G401 (cell line): ENCODE measurements at regions not wholly inside any gene's neighbourhood (a gene's known extent, or its start where the extent isn't known, plus 50 kb on each side); places are given as distances from the start of the nearest gene placed in this dataset.

Experiments
- DNase-seq: peaks from one replicate; pipeline ENCODE4 v3.0.0-alpha.2; 2015; ENCODE audit warnings: low spot score
- in situ Hi-C: cut with HindIII; loops from 2 replicates; pipeline ENCODE4 v1.10.0; 2016; ENCODE audit warnings: low sequenced_read_pairs, mixed read lengths

DNA sequence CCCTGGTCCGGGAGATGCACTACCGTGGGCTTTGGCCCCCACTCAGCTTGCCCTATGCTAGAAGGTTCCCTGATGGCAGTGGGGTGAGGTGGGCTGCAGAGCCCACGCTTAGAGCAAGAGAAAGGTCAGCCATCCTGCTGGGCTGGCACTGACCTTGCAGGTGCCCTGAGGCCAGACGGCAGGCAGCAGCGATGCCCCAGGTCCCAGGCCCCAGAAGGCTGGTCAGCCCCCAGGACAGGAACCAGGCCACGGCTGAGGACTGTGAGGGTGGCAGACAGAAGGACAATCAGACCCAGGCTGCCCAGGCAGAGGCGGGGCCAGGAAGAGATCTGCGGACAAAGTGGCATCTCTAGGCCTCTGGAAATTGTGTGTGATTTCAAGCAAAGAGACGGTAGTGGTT, 231.7 kb downstream of the CTTN start:
- no peak for DNase-seq
- in situ Hi-C loops = no loop called here

DNA sequence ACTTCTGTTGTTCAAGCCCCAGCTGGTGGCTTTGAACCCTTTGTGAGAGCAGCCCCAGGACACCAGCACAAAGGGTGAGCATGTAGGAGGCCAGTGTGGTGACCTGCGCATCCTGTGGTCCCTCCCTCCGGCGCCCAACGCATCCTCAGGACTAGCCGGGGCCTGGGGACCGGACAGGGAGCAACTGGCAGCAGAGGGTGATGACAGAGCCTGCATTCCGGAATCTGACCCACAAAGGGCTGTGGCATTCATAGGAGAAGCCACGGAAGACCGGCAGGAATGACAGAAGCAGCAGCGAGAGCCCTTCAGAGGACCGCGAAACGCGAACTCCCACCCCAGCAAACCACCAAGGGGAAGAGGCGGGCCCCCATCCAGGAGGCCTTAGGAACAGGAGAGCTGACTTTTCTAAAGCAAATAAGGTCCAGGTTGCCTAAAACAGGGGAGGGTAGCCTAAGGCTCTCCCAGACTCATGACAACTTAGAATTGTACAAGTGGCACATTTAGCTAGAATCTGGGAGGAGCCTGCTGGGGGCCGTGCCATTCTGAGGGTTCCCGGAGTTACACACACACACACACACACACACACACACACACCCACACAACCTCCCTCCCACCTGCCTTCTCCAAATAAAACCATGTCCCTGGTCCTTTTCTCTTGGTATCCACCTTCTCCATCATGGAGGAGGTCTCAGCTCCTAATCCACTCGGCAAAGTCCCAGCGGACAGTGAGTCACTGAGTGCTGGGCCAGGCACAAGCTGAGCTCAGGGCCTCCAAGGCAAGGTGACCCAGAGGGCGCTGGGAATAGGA, 232.7 kb downstream of the CTTN start:
- DNase-seq = no peak
- in situ Hi-C loops = no loop called here

DNA sequence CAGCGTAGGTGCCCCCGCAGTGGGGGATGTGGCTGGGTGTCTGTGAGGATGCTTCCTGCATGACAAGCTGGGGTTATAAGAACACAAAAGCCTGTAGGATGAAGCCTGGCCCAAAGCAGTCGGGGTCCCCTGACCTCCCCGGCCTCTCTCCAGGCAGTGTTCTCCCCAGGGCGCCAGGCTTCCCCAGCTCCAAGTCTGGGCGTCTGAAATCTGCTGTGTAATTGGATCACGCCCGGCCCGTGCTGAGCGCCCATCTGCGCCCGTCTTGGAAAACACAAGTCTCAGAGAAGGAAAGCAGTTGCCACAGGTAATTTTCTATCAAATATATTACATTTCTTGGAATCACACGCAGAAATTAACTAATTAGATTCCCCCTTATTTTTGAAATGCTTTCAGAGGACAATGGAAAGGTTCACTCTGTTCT, 233.3 kb downstream of the CTTN start:
- peak; percentile 62 for DNase-seq
- in situ Hi-C loops = no loop called here

DNA sequence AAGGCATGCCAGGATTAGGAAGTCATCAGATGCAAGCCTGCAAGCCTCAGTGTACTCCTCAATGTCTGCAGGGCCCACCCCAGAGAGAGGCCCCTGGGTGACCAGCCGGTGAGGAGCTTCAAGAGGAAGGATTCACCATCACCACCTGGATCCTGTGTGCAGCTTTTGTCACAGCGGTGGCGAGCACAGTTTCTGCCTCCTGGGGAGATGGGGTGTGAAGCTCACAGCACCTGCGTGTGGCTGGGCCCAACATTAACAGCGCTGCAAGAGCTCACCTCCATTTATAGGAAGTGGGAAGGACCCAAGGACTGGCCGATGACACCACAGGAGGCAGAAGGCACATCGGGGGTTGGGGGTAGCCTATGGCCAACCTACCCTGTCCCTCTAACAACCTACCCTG, 235.3 kb downstream of the CTTN start:
- in situ Hi-C loops = no loop called here
- DNase-seq = no peak

DNA sequence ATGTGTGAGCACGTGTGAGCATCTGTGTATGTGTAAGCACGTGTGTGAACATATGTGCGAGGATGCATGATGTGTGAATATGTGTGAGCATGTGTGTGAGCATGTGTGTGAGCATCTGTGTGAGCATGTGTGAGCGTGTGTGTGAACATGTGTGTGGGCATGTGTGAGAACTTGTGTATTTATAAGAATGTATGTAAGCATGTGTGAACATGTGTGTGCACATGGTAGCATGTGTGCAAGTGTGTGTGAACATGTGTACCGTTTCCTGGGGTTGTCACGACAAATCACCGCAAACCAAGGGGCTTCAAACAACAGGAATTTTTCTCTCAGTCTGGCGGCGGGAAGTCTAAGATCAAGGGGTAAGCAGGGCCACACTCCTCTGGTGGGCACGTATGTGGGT, 238.3 kb downstream of the CTTN start:
- no peak for DNase-seq
- in situ Hi-C loops = no loop called here

DNA sequence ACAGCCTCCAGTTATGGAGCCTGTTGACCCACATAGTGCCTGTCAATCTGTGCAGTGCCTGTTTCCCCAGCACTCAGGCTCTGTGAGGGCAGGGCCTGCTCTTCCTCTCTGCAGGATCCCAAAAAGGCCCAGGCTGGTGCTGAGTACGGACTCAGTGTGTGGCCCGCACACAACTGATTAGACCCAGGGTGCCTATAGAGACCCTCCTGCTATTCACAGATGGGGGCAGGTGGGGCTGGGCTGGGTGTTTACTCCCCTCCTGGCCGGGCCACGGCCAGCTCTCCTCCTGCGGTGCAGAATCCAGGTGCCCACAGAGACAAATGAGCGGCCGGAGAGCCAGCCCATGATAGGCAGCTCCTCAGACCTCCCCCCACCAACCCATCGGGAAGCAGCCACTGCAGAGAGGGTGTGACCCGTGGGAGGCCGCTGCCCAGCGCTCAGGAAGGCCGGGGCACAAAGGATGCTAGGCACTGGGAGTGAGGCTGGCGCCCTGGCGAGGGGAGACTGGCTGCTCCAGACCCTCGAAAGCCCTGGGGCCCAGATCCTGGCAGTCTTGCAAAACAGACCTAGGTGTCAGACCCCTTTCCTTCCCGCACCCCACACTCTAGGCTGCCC, 239.0 kb downstream of the CTTN start:
- no peak for DNase-seq
- in situ Hi-C loops = no loop called here

DNA sequence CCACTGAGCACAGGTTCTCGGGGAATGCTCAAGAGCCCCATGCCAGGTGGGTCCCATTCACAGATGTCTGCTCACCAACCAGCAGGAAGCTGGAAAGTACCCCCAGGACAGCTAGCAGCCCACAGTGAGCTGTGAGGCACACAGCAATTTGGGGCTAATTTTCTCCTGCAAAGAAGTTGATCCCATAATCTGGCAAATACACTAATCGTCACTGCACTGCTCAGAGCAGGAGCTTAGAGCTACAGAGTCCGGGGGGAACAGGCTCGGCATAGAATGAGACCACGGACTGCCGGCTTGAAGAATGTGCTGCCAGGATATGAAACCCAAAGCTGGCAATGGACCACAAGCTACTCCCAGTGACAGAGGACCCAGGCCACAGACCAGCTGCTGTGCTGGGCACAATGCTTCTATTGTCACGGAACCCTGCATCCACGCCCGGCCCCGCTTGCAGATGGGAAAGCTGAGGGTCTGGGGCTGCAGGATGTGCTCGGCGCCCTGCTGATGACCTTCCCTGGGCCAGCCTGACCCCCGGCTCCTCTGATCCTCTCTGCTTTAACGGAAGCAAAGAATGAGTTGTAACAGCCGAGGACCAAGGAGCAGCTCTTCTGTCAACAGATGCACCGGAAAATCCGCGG, 239.7 kb downstream of the CTTN start:
- in situ Hi-C loops = no loop called here
- DNase-seq = no peak

DNA sequence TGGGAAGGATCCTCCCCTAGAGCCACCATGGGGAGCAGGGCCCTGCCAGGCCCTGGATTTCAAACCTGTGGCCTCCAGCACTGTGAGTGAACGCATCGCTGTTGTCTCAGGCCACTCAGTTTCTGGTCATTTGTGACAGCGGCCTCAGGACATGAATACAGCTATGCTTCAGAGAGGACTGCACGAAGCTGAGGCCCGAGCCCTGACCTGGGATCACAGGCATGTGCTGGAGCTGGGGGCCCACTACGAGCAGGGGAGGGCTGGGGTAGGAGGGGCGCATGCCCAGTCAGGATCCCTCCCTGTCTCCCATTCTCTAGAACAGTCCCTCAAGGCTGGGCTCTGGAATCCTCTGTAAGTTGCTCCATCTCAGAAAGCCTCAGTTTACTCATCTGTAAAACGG, 242.1 kb downstream of the CTTN start:
- no peak for DNase-seq
- in situ Hi-C loops = no loop called here

DNA sequence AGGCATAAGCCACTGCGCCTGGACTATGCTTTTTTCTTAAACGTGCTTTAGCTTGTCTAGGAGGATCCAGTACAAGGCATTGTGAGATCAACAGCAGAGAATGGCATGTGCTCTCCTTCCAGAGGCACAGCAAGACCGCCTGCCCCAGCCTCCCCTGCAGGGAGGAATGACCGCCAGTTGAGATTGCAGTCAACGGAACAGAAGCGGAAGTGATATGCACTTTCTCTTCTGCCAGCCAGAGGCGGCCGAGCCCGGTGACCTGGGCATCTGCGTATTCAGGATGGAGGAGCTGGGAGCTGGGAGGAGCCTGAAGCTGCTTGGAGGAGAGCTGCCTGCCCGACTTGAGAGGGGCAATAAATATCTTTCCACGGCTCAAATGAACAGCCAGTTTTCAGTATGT, 243.0 kb downstream of the CTTN start:
- in situ Hi-C loops = no loop called here

DNA sequence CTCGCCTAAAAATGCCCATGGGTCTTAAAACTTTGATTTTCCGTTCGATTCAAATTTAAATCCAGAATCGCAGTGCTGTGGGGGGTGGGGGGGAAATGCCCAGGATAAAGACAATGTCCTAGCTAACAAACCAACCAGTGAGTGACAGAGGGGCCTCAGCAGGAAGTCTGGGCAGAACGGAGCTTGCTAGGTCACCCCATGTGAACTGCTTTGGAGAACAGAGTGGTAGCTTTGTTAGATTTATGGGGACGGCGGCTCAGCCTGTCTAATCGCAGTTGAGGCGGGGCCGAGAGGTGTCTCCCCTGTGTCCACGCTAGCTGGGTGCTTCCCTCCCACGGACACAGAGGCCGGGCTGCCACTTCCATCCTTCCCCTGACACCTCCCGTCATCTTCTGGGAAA, 243.9 kb downstream of the CTTN start:
- in situ Hi-C loops = no loop called here

More for the DNA sequence above, 243.0 kb downstream of the CTTN start:
- DNase-seq = peak; percentile 35

DNA sequence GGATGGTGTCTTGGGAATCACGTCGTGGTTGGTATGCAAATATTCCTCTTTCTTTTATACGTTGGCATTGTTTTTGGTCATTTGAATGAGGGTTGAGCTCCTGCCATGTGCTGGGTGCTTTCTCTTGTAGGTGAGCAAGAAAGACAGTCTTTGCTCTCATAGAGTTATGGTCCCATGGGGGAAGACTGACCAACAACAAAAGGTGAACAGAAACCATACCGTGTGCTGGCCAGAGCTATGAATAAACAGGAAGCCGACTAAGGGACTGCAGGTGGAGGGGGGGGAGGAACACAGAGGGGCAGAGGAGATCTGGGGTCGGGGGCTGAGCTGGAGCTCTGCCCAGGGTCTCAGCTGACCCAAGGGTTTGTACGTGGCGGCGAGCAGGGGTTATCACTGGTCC, 245.3 kb downstream of the CTTN start:
- in situ Hi-C loops = no loop called here

More for the DNA sequence above, 243.9 kb downstream of the CTTN start:
- DNase-seq = no peak

DNA sequence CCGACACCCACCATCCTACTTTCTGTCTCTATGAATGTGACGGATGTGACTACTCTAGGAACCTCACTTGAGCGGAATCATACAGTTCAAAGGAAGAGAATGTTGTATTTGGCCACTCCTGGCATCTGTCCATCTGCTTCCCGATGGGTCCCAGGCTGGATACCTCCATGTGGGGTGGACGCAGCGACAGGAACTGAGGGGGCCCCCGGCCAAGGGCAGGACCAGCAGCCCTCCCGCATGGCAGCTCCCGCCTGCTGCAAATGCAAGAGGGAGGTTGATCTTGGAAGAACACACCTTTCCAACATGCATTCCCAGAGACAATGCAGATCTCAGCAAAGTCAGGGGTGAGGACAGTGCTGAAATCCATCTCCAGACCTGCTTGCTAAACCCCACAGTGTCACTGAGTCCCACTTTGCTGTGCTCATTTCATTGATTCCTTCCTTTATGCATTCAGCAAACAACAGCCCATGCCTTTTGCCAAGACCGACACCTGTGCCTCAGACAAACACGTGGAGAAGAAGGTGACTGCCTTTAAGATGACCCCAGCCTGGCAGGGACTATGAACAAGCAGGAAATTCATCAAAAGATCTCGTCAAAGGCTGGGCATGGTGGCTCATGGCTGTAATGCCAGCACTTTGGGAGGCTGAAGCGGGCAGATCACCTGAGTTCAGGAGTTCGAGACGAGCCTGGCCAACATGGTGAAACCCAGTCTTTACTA, 246.2 kb downstream of the CTTN start:
- in situ Hi-C loops = no loop called here
- DNase-seq = no peak

More for the DNA sequence above, 245.3 kb downstream of the CTTN start:
- DNase-seq = no peak

DNA sequence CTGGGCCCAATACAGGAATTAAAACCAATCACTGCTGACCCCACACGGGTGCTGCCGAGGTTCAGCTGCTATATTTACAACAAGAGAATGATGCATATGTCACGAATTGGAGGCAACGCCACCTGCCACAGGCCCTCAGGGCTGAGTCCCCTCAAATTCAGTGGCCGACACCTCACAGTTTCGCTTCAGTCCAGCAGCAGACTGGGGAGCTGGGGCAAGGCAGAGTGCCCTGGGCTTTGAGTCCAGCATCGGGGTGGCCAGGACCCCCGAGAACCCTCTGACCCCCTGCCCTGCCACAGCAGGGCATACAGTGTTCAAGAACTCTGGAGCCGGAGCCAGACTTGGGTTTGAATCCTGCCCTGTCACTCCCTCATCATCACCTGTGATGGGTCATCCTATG, 247.2 kb downstream of the CTTN start:
- no peak for DNase-seq
- in situ Hi-C loops = no loop called here

DNA sequence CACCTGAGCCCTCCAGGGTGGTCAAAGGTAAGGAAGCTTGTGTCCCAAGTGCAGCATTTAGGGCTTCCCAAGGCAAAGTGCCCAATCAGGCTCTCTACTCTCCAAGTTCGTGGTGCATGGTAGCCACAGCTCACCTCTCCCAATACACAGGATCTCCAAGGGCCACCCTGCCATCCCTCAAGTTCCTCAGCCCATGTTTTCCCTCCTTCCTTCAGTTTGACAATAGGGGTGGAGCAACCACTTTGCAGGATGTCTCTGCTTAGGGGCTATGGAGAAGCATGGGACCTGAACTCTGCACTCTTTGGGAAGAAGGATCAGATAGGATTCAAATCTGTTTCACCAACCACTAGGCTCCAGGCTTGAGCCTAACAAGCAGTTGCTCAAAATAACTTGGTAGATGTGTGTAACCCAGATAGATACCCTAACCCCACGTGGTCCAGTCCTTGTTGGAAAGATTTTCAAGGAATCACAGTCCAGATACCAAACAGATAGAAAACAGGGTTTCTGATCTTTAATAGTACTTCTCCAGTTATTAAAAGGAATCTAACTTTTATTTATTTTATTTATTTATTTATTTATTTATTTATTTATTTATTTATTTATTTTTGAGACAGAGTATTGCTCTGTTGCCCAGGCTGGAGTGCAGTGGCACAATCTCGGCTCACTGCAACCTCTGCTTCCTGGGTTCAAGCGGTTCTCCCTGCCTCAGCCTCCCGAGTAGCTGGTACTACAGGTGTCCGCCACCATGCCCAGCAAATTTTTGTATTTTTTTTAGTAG, 248.1 kb downstream of the CTTN start:
- in situ Hi-C loops = no loop called here
- no peak for DNase-seq

DNA sequence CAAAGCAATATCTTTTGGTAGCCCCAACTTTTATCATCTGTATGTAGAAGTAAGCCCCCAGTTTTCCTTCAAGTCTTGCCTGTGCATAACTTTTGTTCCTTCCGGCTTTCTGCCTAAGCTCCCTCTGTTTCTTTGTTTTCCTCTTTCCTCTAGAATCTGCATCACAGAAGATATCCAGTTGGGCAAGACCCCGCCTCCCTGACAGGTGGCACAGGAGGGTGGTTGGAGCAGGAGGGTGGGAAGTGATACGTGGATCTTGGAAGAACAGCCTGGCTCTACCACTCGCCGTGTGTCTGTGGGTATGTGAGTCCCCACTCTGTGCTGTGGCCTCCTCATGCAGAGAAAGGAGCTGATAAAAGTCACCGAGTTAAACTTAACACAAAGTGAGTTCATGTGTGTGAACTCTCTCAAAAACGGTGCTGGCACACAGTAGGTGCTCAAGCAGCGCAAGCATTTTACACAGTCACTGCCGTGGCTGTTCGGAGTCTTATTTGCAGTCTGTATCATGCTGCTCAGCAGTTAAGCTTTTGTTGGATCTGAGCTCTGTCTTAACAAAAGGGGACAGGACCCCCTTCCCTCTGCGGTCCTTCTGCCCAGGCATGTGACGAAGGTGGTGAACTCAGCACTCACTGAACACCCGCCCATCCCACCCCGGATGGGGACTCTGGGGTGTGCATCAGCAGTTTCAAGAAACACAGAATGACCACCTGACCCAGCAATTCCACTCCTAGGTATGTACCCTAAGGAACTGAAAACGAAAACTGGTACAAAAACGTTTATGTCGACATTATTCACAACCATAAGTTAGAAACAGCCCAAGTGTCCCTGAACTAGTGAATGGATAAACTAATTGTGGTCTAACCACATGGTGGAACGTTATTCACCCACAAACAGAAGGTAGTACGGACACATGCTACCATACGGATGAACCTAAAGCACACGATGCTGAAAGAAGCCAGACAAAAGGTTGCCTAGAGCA, 249.1 kb downstream of the CTTN start:
- in situ Hi-C loops = no loop called here
- DNase-seq = no peak

DNA sequence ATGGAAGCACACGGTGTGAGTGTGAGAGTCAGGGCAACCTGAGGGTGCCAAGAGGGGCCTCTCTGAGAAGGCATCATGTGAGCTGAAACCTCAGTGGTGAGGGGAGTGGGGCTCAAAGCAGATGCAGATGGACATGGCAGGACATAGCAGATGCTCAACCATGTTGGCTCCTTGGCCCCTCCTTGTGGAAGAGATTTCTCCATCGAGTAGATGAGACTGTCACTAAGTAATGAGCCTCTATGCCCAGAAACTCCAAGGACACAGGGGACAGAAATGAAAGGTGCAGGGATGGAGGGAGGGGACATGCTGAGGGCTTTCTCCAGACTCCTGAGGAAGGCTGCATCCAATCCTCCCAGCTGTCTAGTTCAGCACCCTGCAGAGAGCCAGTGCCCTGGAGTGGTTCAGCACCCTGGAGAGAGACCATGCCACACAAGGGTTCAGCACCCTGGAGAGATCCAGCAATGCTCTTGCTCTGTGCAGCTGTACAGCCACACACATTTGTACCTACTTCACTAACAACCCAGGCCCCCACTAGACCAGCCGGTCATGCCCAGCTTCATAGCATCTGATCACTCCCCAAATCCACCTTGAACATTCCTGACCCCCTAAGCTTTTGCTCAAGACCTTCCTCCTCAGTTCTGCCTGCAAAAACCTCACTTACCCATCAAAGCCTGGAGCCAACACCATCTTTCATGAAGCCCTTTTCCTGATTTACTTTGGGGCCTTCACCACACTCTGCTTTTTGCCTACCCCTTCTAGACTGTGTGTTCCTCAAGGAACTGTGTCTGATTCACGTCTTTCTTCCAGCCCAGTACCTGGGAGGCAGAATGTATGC, 252.0 kb downstream of the CTTN start:
- DNase-seq = no peak
- in situ Hi-C loops = no loop called here

DNA sequence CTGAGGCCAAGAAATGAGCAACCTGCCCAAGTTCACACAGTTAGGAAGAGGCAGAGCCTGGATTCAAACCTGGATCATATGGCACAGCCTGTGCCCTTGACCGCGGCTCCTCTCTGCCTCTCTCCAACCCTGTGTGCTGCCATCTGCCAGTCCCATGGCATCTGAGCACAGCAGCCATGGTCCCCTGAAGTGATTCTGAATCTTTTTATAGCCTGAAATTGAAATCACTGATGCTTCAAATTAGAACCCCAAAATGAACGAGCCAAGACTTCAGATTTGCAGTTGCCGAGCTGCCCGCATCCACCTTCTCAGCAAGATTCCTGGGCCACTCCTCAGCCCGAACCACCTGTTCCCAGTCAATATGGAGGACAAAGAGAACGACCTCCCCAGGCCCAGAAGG, 252.7 kb downstream of the CTTN start:
- in situ Hi-C loops = no loop called here
- peak; percentile 78 for DNase-seq
